K562 (cell line): ENCODE measurements at regions not wholly inside any gene's neighbourhood (a gene's known extent, or its start where the extent isn't known, plus 50 kb on each side); places are given as distances from the start of the nearest gene placed in this dataset.

Experiments
- ATAC-seq: fragments of 200-7000 bp; cut with Tn5 transposase; 3 replicates; pipeline ENCODE4 v1.9.1; 2020; ENCODE audit warnings: moderate library complexity
- BruUV-seq: library from RNA; stranded (reverse); fragments of 400-500 nt; replicated peaks from 2 replicates; lab custom pipeline; 2021; lab: Mats Ljungman, UMichigan
- CTCF ChIA-PET: fragments of 300-600 bp; formaldehyde crosslinking; extraction: SDS; loops from one replicate; lab custom pipeline; 2021; ENCODE audit warnings: low intra/inter-chr PET ratio; lab: Yijun Ruan, JAX
- POLR2A ChIA-PET: fragments of 300-600, 350-650 bp; sonication (Branson Sonifier 250); formaldehyde crosslinking; extraction: SDS; loops from one replicate; lab custom pipeline; 2021; ENCODE audit warnings: antibody characterized with exemption, inconsistent platforms; lab: Yijun Ruan, JAX
- DNase-seq, 4 experiments: peaks; one replicate each; pipeline versions ENCODE4 v3.0.0 to v3.0.0-alpha.2; 2011 to 2018; ENCODE audit warnings: low spot score in 3 of 4, mixed read lengths in 3 of 4; ENCODE audit errors: extremely low read depth in 1 of 4
- FAIRE-seq: peaks from 2 replicates; lab custom pipeline; 2011; peaks lifted over from hg19 to GRCh38; lab: Jason Lieb, UNC
- H2AFZ ChIP-seq: 2 replicates; pipeline ENCODE4 v1.6.0; 2011; ENCODE audit warnings: low read depth, low read length, control low read depth, inconsistent platforms
- H3K27ac ChIP-seq: fragments of 200-600 bp; 3 replicates; pipeline ENCODE4 v1.8.0; 2011; ENCODE audit warnings: low read depth, mild to moderate bottlenecking, control low read depth, inconsistent platforms, low read length, moderate library complexity, mixed read lengths; ENCODE audit errors: extremely low read depth
- H3K27me3 ChIP-seq, 2 experiments: fragments of 300-600 bp in 1 of 2; 2 replicates in 1 of 2; 3 replicates in 1 of 2; pipeline versions ENCODE4 v1.6.0 to v1.8.0; 2011; ENCODE audit warnings: inconsistent platforms in 2 of 2, low read length in 2 of 2, mild to moderate bottlenecking in 1 of 2, mixed read lengths in 1 of 2, moderate library complexity in 1 of 2; ENCODE audit not compliant: control insufficient read depth in 2 of 2, insufficient read depth in 2 of 2
- H3K36me3 ChIP-seq: fragments of 300-600 bp; 3 replicates; pipeline ENCODE4 v1.8.0; 2011; ENCODE audit warnings: mild to moderate bottlenecking, low read length, inconsistent platforms; ENCODE audit not compliant: control insufficient read depth, insufficient read depth
- H3K4me1 ChIP-seq, 2 experiments: fragments of 200-600 bp in 1 of 2; replicated peaks in 1 of 2; 2 replicates in 1 of 2; 3 replicates in 1 of 2; pipeline versions ENCODE4 v1.5.1 to v1.8.0; 2011; ENCODE audit warnings: inconsistent platforms in 2 of 2, low read length in 2 of 2, mild to moderate bottlenecking in 1 of 2, mixed read lengths in 1 of 2, moderate library complexity in 1 of 2; ENCODE audit not compliant: control insufficient read depth in 2 of 2, insufficient read depth in 2 of 2
- H3K4me2 ChIP-seq: 2 replicates; pipeline ENCODE4 v1.6.1; 2011; ENCODE audit warnings: low read length, control low read depth, inconsistent platforms, mixed read lengths; ENCODE audit not compliant: insufficient read depth
- H3K4me3 ChIP-seq: fragments of 200-600 bp; sonication (generic), shearing (Covaris generic); 2 replicates; pipeline ENCODE4 v1.5.1; 2016; ENCODE audit warnings: control low read depth, inconsistent platforms
- H3K79me2 ChIP-seq: fragments of 200-600 bp; 3 replicates; pipeline ENCODE4 v1.8.0; 2011; ENCODE audit warnings: low read length, inconsistent platforms; ENCODE audit not compliant: control insufficient read depth, insufficient read depth
- H3K9ac ChIP-seq, 2 experiments: 2 replicates each; pipeline versions ENCODE4 v1.6.0 to v1.6.1; 2011; ENCODE audit warnings: low read depth in 2 of 2, low read length in 2 of 2, control low read depth in 1 of 2, inconsistent platforms in 1 of 2, mild to moderate bottlenecking in 1 of 2, mixed read lengths in 1 of 2; ENCODE audit not compliant: insufficient read depth in 1 of 2
- H3K9me1 ChIP-seq: one replicate; pipeline ENCODE4 v1.6.0; 2011; ENCODE audit warnings: inconsistent platforms, mild to moderate bottlenecking, low read length, moderate library complexity; ENCODE audit not compliant: control insufficient read depth, insufficient read depth
- H3K9me3 ChIP-seq: replicated peaks from 2 replicates; pipeline ENCODE4 v1.5.1; 2011; ENCODE audit warnings: low read depth, low read length, inconsistent platforms; ENCODE audit not compliant: control insufficient read depth, insufficient read depth
- H4K20me1 ChIP-seq: replicated peaks from 2 replicates; pipeline ENCODE4 v1.6.1; 2011; ENCODE audit warnings: low read length, inconsistent platforms, mixed read lengths; ENCODE audit not compliant: control insufficient read depth, insufficient read depth
- C11orf30 ChIP-seq: fragments of 450-650 bp; IDR thresholded peaks from 2 replicates; pipeline ENCODE4 v1.6.1; 2016; ENCODE audit warnings: low read depth, mild to moderate bottlenecking
- RBM25 ChIP-seq: fragments of 200-400 bp; formaldehyde crosslinking; IDR thresholded peaks from 2 replicates; pipeline ENCODE4 v1.6.1; 2018; ENCODE audit warnings: low read length, low read depth, moderate library complexity; ENCODE audit not compliant: severe bottlenecking
- RFX1 ChIP-seq: fragments of 450-650 bp; IDR thresholded peaks from 2 replicates; pipeline ENCODE4 v1.6.1; 2016; ENCODE audit warnings: mild to moderate bottlenecking, moderate library complexity
- ZNF316 ChIP-seq: fragments of 450-650 bp; IDR thresholded peaks from 2 replicates; pipeline ENCODE4 v1.6.1; 2016
- in situ Hi-C: fragments of 300-500 bp; cut with MboI; formaldehyde crosslinking; loops from 4 replicates; pipeline ENCODE4 v1.15.0; 2018; ENCODE audit warnings: inconsistent platforms, mixed read lengths
- intact Hi-C: fragments of 100-400 bp; cut with micrococcal nuclease; formaldehyde crosslinking; loops from 2 replicates; pipeline ENCODE4 v1.14.2; 2022
- TF ChIP-seq, protein P1 (sequence below): fragments of 250-450 bp; sonication (Bioruptor Pico); IDR thresholded peaks from 2 replicates; pipeline ENCODE4 v1.5.1; 2021; ENCODE audit warnings: mild to moderate bottlenecking

GRCh38 chr3:167880183-167880582 lies 144.7 kb downstream of the SERPINI1 start:
- BruUV-seq: no TSS peak
- POLR2A ChIA-PET: no interaction called here
- no peaks in the 10 kb centered on the region for H3K27me3 ChIP-seq
- no peaks in the 10 kb centered on the region for H3K79me2 ChIP-seq
- no peak for FAIRE-seq
- no peaks in the 10 kb centered on the region for H3K36me3 ChIP-seq
- in situ Hi-C loops (no loop called here), intact Hi-C loops (loop anchor here (5.0 kb wide), 1 partner anchor 143 kb away; the partner anchor contains the start of gene SERPINI1)
- H3K9ac ChIP-seq: no peak overlapping the region
- DNase-seq: no peak
- H3K4me3 ChIP-seq: no peak overlapping the region
- no peak overlapping the region for H2AFZ ChIP-seq
- H3K4me2 ChIP-seq: no peak overlapping the region
- no peaks in the 10 kb centered on the region for H3K4me1 ChIP-seq
- H3K27ac ChIP-seq: no peak overlapping the region
- CTCF ChIA-PET: no interaction called here
- H3K9me3 ChIP-seq: no peaks in the 10 kb centered on the region
- TF ChIP-seq, protein P1, sequence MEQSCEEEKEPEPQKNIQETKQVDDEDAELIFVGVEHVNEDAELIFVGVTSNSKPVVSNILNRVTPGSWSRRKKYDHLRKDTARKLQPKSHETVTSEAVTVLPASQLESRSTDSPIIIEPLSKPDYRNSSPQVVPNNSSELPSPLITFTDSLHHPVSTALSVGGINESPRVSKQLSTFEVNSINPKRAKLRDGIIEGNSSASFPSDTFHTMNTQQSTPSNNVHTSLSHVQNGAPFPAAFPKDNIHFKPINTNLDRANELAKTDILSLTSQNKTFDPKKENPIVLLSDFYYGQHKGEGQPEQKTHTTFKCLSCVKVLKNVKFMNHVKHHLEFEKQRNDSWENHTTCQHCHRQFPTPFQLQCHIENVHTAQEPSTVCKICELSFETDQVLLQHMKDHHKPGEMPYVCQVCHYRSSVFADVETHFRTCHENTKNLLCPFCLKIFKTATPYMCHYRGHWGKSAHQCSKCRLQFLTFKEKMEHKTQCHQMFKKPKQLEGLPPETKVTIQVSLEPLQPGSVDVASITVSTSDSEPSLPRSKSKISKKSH (CRISPR knock-in tag): no peak
- 0 out of 2 replicates have a peak, but pooled peaks have one; percentile 34 for TF ChIP-seq C11orf30
- TF ChIP-seq RBM25: no peak
- TF ChIP-seq RFX1: no peak
- TF ChIP-seq ZNF316: peak; percentile 71
- TF ChIP-seq, all 486 proteins: peak for 2
- ATAC-seq: no peak
- H3K9me1 ChIP-seq: no peaks in the 10 kb centered on the region
- H4K20me1 ChIP-seq: no peaks in the 10 kb centered on the region
